GM19351 (cell line): ENCODE measurements at regions not wholly inside any gene's neighbourhood (a gene's known extent, or its start where the extent isn't known, plus 50 kb on each side); places are given as distances from the start of the nearest gene placed in this dataset.

Experiments
- ATAC-seq: cut with Tn5 transposase; IDR thresholded peaks from one replicate; pipeline ENCODE4 v1.9.1; 2021; ENCODE audit warnings: mild to moderate bottlenecking, moderate library complexity; ENCODE audit not compliant: unreplicated experiment

- ATAC-seq, result no peak
These were observed 73.3 kb upstream of the MON1B start for GRCh38 chr16:77117707-77118106.

GRCh38 chr16:77131398-77131797 lies 59.6 kb upstream of the MON1B start:
- no peak for ATAC-seq

GRCh38 chr16:77132051-77132618 lies 58.9 kb upstream of the MON1B start:
- no peak for ATAC-seq

GRCh38 chr16:77133706-77134105 lies 57.3 kb upstream of the MON1B start:
- no peak for ATAC-seq

GRCh38 chr16:77137045-77137444 lies 53.9 kb upstream of the MON1B start:
- ATAC-seq, result no peak
